GM19240 (cell line): ENCODE measurements at regions not wholly inside any gene's neighbourhood (a gene's known extent, or its start where the extent isn't known, plus 50 kb on each side); places are given as distances from the start of the nearest gene placed in this dataset.
"Not testable (repeated sequence)": the region's sequence is repeated elsewhere in the genome, so short reads cannot be mapped to it uniquely, and the experiment has no call there.

Experiments
- DNase-seq: peaks from one replicate; pipeline ENCODE4 v3.0.0; 2011; ENCODE audit warnings: low spot score; ENCODE audit not compliant: insufficient read length

DNA sequence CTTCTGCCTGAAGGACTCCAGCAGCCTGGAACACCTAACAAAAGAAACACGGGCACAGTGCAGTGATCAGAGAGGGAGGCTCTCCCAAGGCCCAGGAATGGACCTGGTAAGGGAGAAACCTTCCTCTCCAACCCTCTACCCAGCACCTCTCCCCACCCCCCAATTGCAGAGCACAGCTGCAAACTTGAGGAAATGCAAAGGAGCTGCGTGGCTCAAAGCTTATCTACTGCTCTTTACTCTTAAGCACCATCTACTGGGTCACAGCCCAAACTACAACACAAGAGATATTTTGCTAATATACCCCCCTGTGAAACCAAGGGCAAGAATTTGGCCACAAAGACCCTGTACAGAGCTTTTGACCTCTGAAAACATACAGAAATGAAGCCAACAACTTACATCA lies 328.3 kb downstream of the OXSM start:
- DNase-seq = no peak

DNA sequence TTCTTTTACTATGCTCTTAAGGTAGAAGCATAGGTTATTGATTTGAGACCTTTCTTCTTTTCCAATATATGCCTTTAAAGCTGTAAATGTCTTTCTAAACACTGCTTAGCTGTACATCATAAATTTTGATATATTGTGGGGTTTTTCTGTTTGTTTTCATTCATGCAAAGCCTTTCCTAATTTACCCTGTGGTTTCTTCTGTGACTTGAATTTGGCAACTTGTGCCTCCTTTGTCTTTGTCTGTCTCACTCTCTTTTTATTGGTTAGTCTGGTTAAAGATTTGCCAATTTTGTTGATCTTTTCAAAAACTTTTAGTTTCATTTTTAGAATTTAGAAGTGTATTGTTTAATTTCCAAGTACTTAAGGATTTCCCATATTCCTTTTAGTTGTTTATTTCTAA lies 343.1 kb downstream of the OXSM start:
- no peak for DNase-seq

- no peak for DNase-seq
These were observed 351.4 kb downstream of the OXSM start for GRCh38 chr3:26141296-26141695.

- DNase-seq = no peak
These were observed 355.9 kb downstream of the OXSM start for GRCh38 chr3:26145769-26146168.

- DNase-seq = not testable (repeated sequence)
These were observed 367.5 kb downstream of the OXSM start for GRCh38 chr3:26157428-26157827.

GRCh38 chr3:26171006-26171405 lies 381.1 kb downstream of the OXSM start:
- no peak for DNase-seq

GRCh38 chr3:26191556-26191955 lies 401.7 kb downstream of the OXSM start:
- DNase-seq = no peak

GRCh38 chr3:26193558-26193957 lies 403.7 kb downstream of the OXSM start:
- no peak for DNase-seq

- no peak for DNase-seq
These were observed 406.9 kb downstream of the OXSM start for GRCh38 chr3:26196781-26197180.

- DNase-seq = no peak
These were observed 408.7 kb downstream of the OXSM start for GRCh38 chr3:26198609-26199008.

DNA sequence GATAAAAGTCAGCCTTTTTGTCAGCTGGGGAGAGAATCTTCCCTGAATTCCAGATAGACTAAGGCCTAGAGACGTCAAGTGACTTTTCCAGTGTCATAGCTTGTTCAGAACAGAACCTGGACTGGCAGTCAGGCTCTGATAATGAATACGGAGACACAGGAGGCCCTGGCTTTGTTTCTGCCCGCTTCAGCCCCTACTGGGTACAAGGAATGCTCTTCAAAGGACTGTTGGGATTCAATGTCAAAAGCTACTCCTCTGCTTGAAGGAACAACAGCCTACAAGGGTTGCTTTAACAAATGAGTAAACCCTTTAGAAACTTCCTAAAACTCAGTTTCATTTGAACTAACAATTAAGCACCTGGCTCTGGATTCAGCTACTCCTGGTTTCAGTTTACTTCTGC lies 412.3 kb downstream of the OXSM start:
- no peak for DNase-seq

- DNase-seq = no peak
These were observed 415.6 kb downstream of the OXSM start for GRCh38 chr3:26205475-26205874.

GRCh38 chr3:26208201-26208600 lies 414.4 kb upstream of the LRRC3B start:
- DNase-seq = no peak

GRCh38 chr3:26229801-26230200 lies 392.8 kb upstream of the LRRC3B start:
- DNase-seq = no peak

DNA sequence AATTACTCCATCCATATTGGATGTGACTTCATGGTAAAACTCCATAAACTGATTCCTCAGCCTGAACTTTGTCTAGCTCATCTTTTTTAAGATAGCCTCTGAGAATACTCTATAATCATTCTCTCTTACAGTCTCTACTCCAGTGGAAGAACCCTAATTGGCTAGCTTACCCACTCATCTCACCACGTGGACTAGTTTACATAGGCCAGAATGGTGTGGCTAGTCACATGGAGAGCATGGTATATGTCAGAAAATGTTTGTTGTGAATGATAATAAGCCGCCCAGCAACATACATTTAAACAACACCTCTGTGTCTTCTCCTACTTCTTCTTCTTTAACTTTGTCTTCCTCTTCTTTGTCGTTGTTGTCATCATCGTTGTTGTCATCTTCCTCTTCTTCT lies 389.2 kb upstream of the LRRC3B start:
- no peak for DNase-seq

DNA sequence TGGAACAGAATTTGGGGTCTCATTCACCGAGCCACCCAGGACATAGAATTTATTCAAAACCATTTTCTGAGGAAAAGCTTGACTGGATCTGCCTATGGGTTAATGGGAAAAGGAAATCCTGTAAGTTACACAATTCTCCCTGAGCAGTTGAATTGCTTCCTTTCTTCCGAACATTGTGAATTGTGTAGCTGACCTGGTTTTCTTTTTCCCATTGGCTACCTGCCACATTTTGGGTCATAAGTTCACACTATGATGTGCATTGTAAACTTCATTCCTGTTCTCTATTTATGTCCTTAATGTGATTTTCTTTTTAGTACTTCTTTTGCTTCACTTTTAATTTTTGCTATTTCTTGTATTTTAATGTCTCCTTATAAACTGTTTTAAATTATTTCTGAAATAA lies 386.0 kb upstream of the LRRC3B start:
- no peak for DNase-seq

- no peak for DNase-seq
These were observed 385.4 kb upstream of the LRRC3B start for GRCh38 chr3:26237036-26237682.

DNA sequence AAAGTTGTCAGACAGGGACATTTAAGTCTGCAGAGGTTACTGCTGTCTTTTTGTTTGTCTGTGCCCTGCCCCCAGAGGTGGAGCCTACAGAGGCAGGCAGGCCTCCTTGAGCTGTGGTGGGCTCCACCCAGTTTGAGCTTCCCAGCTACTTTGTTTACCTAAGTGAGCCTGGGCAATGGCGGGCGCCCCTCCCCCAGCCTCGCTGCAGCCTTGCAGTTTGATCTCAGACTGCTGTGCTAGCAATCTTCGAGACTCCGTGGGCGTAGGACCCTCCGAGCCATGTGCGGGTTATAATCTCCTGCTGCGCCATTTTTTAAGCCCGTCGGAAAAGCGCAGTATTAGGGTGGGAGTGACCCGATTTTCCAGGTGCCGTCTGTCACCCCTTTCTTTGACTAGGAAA lies 378.0 kb upstream of the LRRC3B start:
- not testable (repeated sequence) for DNase-seq

DNA sequence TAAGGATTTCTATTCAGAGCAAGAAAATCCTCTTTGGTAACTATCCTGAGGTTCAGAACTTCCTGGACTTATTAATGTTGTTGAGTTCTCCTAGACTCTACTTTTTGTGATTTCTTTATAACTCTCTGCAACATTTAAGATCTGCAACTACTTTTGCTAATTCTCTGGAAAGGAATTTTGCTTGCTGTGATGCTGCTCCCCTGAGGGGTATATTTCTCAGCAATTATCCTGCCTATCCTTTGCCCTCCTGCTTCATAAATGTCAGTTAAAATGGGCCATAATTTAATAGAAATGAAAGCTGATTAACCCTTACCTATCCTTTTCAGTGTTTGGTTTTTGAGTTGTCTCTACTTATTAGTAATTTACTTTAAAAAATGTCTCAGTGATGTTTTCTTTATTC lies 377.3 kb upstream of the LRRC3B start:
- DNase-seq = no peak

DNA sequence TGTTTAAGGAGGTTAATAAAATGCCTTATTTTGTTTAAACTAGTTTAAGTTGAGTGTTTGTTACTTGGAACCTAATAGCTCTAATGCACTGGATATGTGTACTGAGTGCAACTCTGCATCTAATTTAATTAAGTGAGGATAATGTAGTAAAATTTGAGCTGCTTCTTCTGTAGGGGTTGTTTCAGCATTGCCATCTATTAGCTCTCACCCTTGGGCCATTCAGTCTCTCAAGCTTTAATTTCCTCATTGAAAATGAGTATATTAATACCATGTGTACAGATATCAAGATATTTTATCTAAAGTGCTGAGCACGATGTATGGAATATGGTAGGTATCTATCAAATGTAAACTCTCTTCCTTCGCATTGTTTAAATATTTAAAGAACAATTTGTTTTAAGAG lies 375.7 kb upstream of the LRRC3B start:
- DNase-seq = no peak

DNA sequence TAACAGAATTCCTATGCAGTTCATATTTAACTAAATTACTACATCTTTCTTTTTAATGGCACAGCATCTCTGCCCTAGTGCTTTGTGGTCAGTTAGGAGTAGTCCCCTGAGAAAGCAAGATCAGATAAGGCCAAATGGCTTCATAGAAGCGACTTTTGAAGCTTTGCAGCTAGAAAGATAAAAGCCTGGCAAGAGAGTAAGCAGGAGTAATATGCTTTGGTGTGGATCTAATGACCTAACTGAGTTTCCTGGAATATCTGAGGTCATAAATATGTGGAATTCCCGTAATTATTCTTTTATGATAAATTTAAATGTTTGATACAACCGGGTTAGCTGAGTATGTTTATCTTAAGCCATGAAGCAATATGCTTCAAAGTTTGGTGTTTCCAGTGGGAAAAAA lies 374.9 kb upstream of the LRRC3B start:
- no peak for DNase-seq

DNA sequence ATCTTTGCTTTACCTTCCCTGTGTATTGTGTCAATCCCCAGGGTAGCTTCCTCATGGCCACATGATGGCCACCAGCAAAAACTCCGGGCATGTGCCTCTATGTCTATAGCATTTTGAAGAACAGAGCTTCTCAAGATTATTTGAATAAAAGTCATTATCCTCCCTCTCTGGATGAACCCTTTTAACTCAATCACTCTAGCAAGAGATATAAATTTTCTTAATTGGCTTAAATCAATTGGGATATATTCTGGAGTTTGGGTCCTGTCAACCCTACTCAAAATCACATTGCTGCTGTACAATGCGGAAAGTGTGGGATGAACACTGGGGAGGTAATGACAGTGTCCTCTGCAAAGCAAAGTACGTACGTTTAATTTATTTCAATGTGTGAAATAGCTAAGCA lies 370.6 kb upstream of the LRRC3B start:
- DNase-seq = no peak

GRCh38 chr3:26256224-26256623 lies 366.3 kb upstream of the LRRC3B start:
- no peak for DNase-seq

DNA sequence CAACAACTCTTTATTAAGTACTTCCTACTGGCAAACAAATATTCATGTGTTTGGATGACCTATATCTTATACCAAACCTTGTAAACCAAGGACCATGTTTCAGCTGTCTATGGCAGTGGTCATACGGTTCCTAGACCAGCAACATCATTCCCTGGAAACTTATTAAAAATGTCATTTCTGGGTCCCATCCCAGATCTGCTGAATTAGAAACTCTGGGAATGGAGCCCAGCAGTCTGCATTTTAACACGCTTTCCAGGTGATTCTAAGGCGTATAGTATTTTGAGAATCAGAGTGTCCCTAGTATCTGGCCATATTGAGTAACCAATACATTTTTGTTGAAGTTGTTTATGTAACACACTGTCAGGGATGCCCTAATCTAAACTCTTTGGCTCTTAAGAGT lies 363.4 kb upstream of the LRRC3B start:
- no peak for DNase-seq
